Loucy (cell line): ENCODE measurements at regions not wholly inside any gene's neighbourhood (a gene's known extent, or its start where the extent isn't known, plus 50 kb on each side); places are given as distances from the start of the nearest gene placed in this dataset.

Source experiments
- H2AFZ ChIP-seq: fragments of 200-600 bp; sonication (generic); 2 replicates; pipeline ENCODE4 v1.6.0; 2016; ENCODE audit warnings: antibody characterized with exemption, mild to moderate bottlenecking, low read length, moderate library complexity
- H3F3A ChIP-seq: fragments of 200-600 bp; 2 replicates; pipeline ENCODE4 v1.6.0; 2016; ENCODE audit warnings: antibody characterized with exemption, low read depth, mild to moderate bottlenecking
- H3K27me3 ChIP-seq: fragments of 200-600 bp; sonication (generic); 2 replicates; pipeline ENCODE4 v1.6.1; 2014; ENCODE audit warnings: low read length, mild to moderate bottlenecking; ENCODE audit not compliant: insufficient read depth, poor library complexity, severe bottlenecking
- H3K36me3 ChIP-seq: fragments of 200-600 bp; sonication (generic); 2 replicates; pipeline ENCODE4 v1.6.1; 2016; ENCODE audit warnings: low read length; ENCODE audit not compliant: insufficient read depth
- H3K4me1 ChIP-seq: fragments of 200-600 bp; sonication (generic); 2 replicates; pipeline ENCODE4 v1.5.1; 2014; ENCODE audit warnings: low read length, mild to moderate bottlenecking; ENCODE audit not compliant: insufficient read depth, poor library complexity, severe bottlenecking
- H3K4me2 ChIP-seq: fragments of 200-600 bp; sonication (generic); 2 replicates; pipeline ENCODE4 v1.6.0; 2014; ENCODE audit warnings: antibody characterized with exemption, low read length, low read depth, mild to moderate bottlenecking; ENCODE audit not compliant: poor library complexity, severe bottlenecking
- H3K4me3 ChIP-seq: fragments of 200-600 bp; sonication (generic); 2 replicates; pipeline ENCODE4 v1.5.1; 2014; ENCODE audit warnings: low read length, mild to moderate bottlenecking, mixed read lengths; ENCODE audit not compliant: poor library complexity, severe bottlenecking
- H3K79me2 ChIP-seq: fragments of 200-600 bp; sonication (generic); 2 replicates; pipeline ENCODE4 v1.6.1; 2014; ENCODE audit warnings: low read length; ENCODE audit not compliant: insufficient read depth
- H3K9ac ChIP-seq: fragments of 200-600 bp; sonication (generic); 2 replicates; pipeline ENCODE4 v1.6.0; 2014; ENCODE audit warnings: mild to moderate bottlenecking, low read depth, low read length, moderate library complexity; ENCODE audit not compliant: poor library complexity, severe bottlenecking
- H3K9me2 ChIP-seq: fragments of 200-600 bp; sonication (generic); replicated peaks from 2 replicates; pipeline ENCODE4 v1.6.1; 2016; ENCODE audit warnings: low read depth, low read length, mixed read lengths
- H3K9me3 ChIP-seq: fragments of 200-600 bp; sonication (generic); 2 replicates; pipeline ENCODE4 v1.6.1; 2014; ENCODE audit warnings: mild to moderate bottlenecking, antibody characterized with exemption, low read length, low read depth; ENCODE audit not compliant: insufficient read depth
- H4K20me1 ChIP-seq: fragments of 200-600 bp; sonication (generic); 2 replicates; pipeline ENCODE4 v1.6.0; 2014; ENCODE audit warnings: antibody characterized with exemption, low read length, mild to moderate bottlenecking; ENCODE audit not compliant: insufficient read depth, poor library complexity, severe bottlenecking
- CTCF ChIP-seq: fragments of 200-600 bp; sonication (generic); conservative IDR thresholded peaks from 2 replicates; pipeline ENCODE4 v1.5.1; 2014; ENCODE audit warnings: mild to moderate bottlenecking, antibody characterized with exemption, low read length
- EZH2phosphoT487 ChIP-seq: fragments of 200-600 bp; IDR thresholded peaks from 2 replicates; pipeline ENCODE4 v1.6.1; 2018; ENCODE audit warnings: antibody characterized with exemption, mild to moderate bottlenecking, moderate library complexity, borderline replicate concordance

- TF ChIP-seq CTCF, result no peak
- TF ChIP-seq EZH2phosphoT487, result no peak
- Histone ChIP-seq H3K27me3 (no peaks in the 10 kb centered on the region), H3K9me2 (no peaks in the 10 kb centered on the region), H3K4me1 (no peaks in the 10 kb centered on the region), H3F3A (no peaks in the 10 kb centered on the region), H3K4me2 (no peak overlapping the region), H4K20me1 (no peaks in the 10 kb centered on the region), H3K79me2 (no peaks in the 10 kb centered on the region), H3K9me3 (no peaks in the 10 kb centered on the region), H3K4me3 (no peak overlapping the region), H2AFZ (no peak overlapping the region), H3K9ac (no peak overlapping the region), H3K36me3 (no peaks in the 10 kb centered on the region)
Measured at GRCh38 chr5:96180684-96181435, 219.2 kb upstream of the ELL2 start.

GRCh38 chr5:96177303-96177869, 215.7 kb upstream of the ELL2 start:
- H3K79me2 ChIP-seq, result no peaks in the 10 kb centered on the region
- no peak overlapping the region for H3K9ac ChIP-seq
- H3K36me3 ChIP-seq, result no peaks in the 10 kb centered on the region
- H4K20me1 ChIP-seq, result no peaks in the 10 kb centered on the region
- no peaks in the 10 kb centered on the region for H3F3A ChIP-seq
- TF ChIP-seq EZH2phosphoT487, result no peak
- no peak for TF ChIP-seq CTCF
- H2AFZ ChIP-seq, result no peak overlapping the region
- H3K4me1 ChIP-seq, result no peaks in the 10 kb centered on the region
- H3K9me2 ChIP-seq, result no peaks in the 10 kb centered on the region
- no peak overlapping the region for H3K4me2 ChIP-seq
- no peaks in the 10 kb centered on the region for H3K9me3 ChIP-seq
- no peaks in the 10 kb centered on the region for H3K27me3 ChIP-seq
- H3K4me3 ChIP-seq, result no peak overlapping the region

GRCh38 chr5:96176022-96176421, 214.4 kb upstream of the ELL2 start:
- Histone ChIP-seq H3K9ac (no peak overlapping the region), H3K4me1 (no peaks in the 10 kb centered on the region), H4K20me1 (no peaks in the 10 kb centered on the region), H3K4me2 (no peak overlapping the region), H3K36me3 (no peaks in the 10 kb centered on the region), H3K27me3 (no peaks in the 10 kb centered on the region), H3K9me3 (no peaks in the 10 kb centered on the region), H3K9me2 (no peaks in the 10 kb centered on the region), H3F3A (no peaks in the 10 kb centered on the region), H2AFZ (no peak overlapping the region), H3K4me3 (no peak overlapping the region), H3K79me2 (no peaks in the 10 kb centered on the region)
- no peak for TF ChIP-seq EZH2phosphoT487
- TF ChIP-seq CTCF, result no peak
